KMS-11 (cell line): ENCODE measurements at regions not wholly inside any gene's neighbourhood (a gene's known extent, or its start where the extent isn't known, plus 50 kb on each side); places are given as distances from the start of the nearest gene placed in this dataset.

ENCODE experiments used
- H2AFZ ChIP-seq: fragments of 200-600 bp; sonication (generic); 2 replicates; pipeline ENCODE4 v1.6.1; 2016; ENCODE audit warnings: antibody characterized with exemption, mixed run types, low read depth
- H3K27ac ChIP-seq: fragments of 200-600 bp; sonication (generic); 2 replicates; pipeline ENCODE4 v1.6.1; 2016; ENCODE audit warnings: mild to moderate bottlenecking, mixed run types
- H3K27me3 ChIP-seq: fragments of 200-600 bp; sonication (generic); 2 replicates; pipeline ENCODE4 v1.6.1; 2017; ENCODE audit warnings: mild to moderate bottlenecking, low read depth, mixed run types, moderate library complexity; ENCODE audit not compliant: insufficient read depth
- H3K36me3 ChIP-seq: fragments of 200-600 bp; sonication (generic); 2 replicates; pipeline ENCODE4 v1.6.1; 2017; ENCODE audit warnings: mild to moderate bottlenecking, mixed run types; ENCODE audit not compliant: insufficient read depth
- H3K4me1 ChIP-seq: fragments of 200-600 bp; sonication (generic); 2 replicates; pipeline ENCODE4 v1.6.1; 2016; ENCODE audit warnings: mild to moderate bottlenecking, low read depth, mixed run types; ENCODE audit not compliant: poor library complexity, severe bottlenecking
- H3K4me2 ChIP-seq: fragments of 200-600 bp; sonication (generic); 2 replicates; pipeline ENCODE4 v1.7.0; 2016; ENCODE audit warnings: mild to moderate bottlenecking, mixed run types
- H3K4me3 ChIP-seq: fragments of 200-600 bp; sonication (generic); IDR thresholded peaks from 2 replicates; pipeline ENCODE4 v1.6.1; 2017; ENCODE audit warnings: low read depth, low read length, mixed read lengths; ENCODE audit not compliant: insufficient read depth
- H3K79me2 ChIP-seq: fragments of 200-600 bp; sonication (generic); 2 replicates; pipeline ENCODE4 v1.6.1; 2016; ENCODE audit warnings: low read depth, mixed run types; ENCODE audit not compliant: insufficient read depth
- H3K9ac ChIP-seq: fragments of 200-600 bp; sonication (generic); 2 replicates; pipeline ENCODE4 v1.6.1; 2016; ENCODE audit warnings: mild to moderate bottlenecking, mixed run types
- H4K20me1 ChIP-seq: fragments of 200-600 bp; sonication (generic); 2 replicates; pipeline ENCODE4 v1.6.1; 2016; ENCODE audit warnings: mild to moderate bottlenecking, mixed run types; ENCODE audit not compliant: insufficient read depth
- CTCF ChIP-seq: fragments of 200-600 bp; sonication (generic); conservative IDR thresholded peaks from 2 replicates; pipeline ENCODE4 v1.6.1; 2017; ENCODE audit warnings: low read depth, mild to moderate bottlenecking, antibody characterized with exemption, low read length, moderate library complexity, mixed read lengths

- Histone ChIP-seq H3K79me2 (no peaks in the 10 kb centered on the region), H3K4me2 (no peak overlapping the region), H3K9ac (no peak overlapping the region), H3K4me3 (no peak overlapping the region), H3K4me1 (no peaks in the 10 kb centered on the region), H3K27ac (no peak overlapping the region), H3K27me3 (no peaks in the 10 kb centered on the region), H4K20me1 (no peaks in the 10 kb centered on the region), H3K36me3 (no peaks in the 10 kb centered on the region), H2AFZ (no peak overlapping the region)
- no peak for TF ChIP-seq CTCF
These were observed 53.3 kb upstream of the CTBP2 start for GRCh38 chr10:125213541-125214282.

DNA sequence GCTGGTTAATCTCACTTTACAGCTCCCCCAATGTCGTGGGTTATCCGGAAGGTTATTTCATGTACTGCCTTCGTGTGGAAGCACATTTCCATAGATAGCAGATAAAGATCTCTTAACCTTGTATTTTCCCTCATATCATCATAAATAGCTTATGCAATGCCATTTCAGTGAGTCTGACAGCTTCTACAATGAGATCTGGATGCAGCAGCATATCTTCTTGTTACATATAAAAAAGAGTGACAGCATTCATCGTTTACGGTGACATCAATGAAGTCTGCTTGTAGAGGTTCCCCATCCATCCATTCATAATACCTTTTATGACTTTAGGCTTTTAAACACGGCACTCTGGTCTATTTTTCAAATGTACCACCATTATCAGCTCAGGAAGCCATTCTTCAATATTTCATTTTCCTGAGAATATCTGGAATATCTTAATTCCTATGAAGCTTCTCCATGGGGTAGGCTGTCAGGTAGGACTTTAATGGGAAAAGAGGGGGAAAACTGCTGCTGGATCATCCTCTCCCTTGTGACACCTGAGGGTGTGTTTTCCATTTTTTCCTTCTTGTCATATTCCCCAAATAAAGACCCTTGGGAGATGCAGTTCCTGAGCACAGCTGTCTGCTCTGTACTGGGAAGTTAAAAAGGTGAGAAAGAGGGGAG lies 51.9 kb upstream of the CTBP2 start:
- no peaks in the 10 kb centered on the region for H3K36me3 ChIP-seq
- no peak overlapping the region for H2AFZ ChIP-seq
- H3K79me2 ChIP-seq, result no peaks in the 10 kb centered on the region
- TF ChIP-seq CTCF, result no peak
- no peaks in the 10 kb centered on the region for H4K20me1 ChIP-seq
- no peak overlapping the region for H3K4me3 ChIP-seq
- no peak overlapping the region for H3K4me2 ChIP-seq
- no peak overlapping the region for H3K9ac ChIP-seq
- H3K27me3 ChIP-seq, result no peaks in the 10 kb centered on the region
- no peaks in the 10 kb centered on the region for H3K4me1 ChIP-seq
- no peak overlapping the region for H3K27ac ChIP-seq
